ENCODE measurements at regions not wholly inside any gene's neighbourhood (a gene's known extent, or its start where the extent isn't known, plus 50 kb on each side); places are given as distances from the start of the nearest gene placed in this dataset.

DNA sequence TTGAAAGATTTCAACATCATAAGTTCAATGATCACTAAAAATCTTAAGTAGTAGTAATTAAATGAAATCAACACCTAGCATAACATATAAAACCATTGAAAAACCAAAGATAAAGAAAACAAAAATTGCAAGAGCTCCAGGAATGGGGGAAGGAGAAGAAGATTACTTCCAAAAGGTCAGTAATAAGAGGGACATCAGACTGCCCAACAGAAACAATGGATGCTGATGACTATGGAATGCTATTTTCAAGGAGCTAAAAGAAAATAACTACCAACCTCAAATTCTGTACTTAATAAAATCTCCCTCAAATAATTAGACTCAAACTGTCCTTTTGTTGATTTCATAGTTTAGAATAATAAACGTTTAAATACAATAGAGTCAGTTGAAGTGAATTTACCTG, 314.5 kb upstream of the LMO3 start:
- ChIA-PET CTCF (no interaction called here), POLR2A (no interaction called here)
- no peak overlapping the region for H3K4me3 Mint-ChIP-seq
- H3K27me3 Mint-ChIP-seq (ENCODE audit: low read depth), result no peaks in the 10 kb centered on the region
- no peak overlapping the region for H3K27ac Mint-ChIP-seq
- DNase-seq (ENCODE audit: low spot score), result no peak
- peaks cover 15% of the 10 kb centered on the region for H3K36me3 Mint-ChIP-seq
- TF ChIP-seq CREM (CRISPR knock-in tag; IDR thresholded peaks at IDR 0.05) (no peak), FOXK1 (CRISPR knock-in tag; IDR thresholded peaks at IDR 0.05) (no peak), ZNF317 (CRISPR knock-in tag; IDR thresholded peaks at IDR 0.05; ENCODE audit: borderline replicate concordance, low read depth) (peak; percentile 99), IRF2 (CRISPR knock-in tag; IDR thresholded peaks at IDR 0.05; ENCODE audit: borderline replicate concordance, low read depth) (no peak)
- no peak for ATAC-seq
- H3K4me1 Mint-ChIP-seq, result no peaks in the 10 kb centered on the region
- H3K9me3 Mint-ChIP-seq, result peaks cover 59% of the 10 kb centered on the region

DNA sequence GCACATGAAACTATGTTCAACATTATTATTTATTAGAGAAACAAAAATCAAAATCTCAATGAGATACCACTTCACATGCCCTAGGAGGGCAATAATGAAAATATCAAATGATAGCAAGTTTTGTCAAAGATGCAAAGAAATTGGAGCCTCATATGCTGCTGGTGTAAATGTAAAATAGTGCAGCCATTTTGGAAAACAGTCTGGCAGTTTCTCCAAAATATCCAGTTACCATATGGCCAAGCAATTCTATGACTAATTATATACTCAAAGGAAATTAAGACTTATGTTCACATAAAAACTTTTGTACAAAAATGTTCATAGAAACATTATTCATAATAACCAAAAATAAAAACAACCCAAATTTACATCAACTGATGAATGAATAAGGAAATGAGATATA, 313.6 kb upstream of the LMO3 start:
- ChIA-PET POLR2A (no interaction called here), CTCF (no interaction called here)
- Mint-ChIP-seq H3K27ac (no peak overlapping the region), H3K4me3 (no peak overlapping the region), H3K36me3 (peaks cover 15% of the 10 kb centered on the region), H3K27me3 (ENCODE audit: low read depth) (no peaks in the 10 kb centered on the region), H3K4me1 (no peaks in the 10 kb centered on the region), H3K9me3 (peaks cover 53% of the 10 kb centered on the region)
- DNase-seq (ENCODE audit: low spot score) (no peak), ATAC-seq (no peak)
- TF ChIP-seq ESRRA (CRISPR knock-in tag; IDR thresholded peaks at IDR 0.05; ENCODE audit: borderline replicate concordance), result no peak
- TF ChIP-seq, protein P1, sequence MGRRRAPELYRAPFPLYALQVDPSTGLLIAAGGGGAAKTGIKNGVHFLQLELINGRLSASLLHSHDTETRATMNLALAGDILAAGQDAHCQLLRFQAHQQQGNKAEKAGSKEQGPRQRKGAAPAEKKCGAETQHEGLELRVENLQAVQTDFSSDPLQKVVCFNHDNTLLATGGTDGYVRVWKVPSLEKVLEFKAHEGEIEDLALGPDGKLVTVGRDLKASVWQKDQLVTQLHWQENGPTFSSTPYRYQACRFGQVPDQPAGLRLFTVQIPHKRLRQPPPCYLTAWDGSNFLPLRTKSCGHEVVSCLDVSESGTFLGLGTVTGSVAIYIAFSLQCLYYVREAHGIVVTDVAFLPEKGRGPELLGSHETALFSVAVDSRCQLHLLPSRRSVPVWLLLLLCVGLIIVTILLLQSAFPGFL (CRISPR knock-in tag; IDR thresholded peaks at IDR 0.05; ENCODE audit: borderline replicate concordance), result no peak
- no peak for TF ChIP-seq OVOL2 (CRISPR knock-in tag; IDR thresholded peaks at IDR 0.05; ENCODE audit: borderline replicate concordance)
- no peak for TF ChIP-seq MXD4 (CRISPR knock-in tag; IDR thresholded peaks at IDR 0.05; ENCODE audit: borderline replicate concordance)
- TF ChIP-seq, protein P2, sequence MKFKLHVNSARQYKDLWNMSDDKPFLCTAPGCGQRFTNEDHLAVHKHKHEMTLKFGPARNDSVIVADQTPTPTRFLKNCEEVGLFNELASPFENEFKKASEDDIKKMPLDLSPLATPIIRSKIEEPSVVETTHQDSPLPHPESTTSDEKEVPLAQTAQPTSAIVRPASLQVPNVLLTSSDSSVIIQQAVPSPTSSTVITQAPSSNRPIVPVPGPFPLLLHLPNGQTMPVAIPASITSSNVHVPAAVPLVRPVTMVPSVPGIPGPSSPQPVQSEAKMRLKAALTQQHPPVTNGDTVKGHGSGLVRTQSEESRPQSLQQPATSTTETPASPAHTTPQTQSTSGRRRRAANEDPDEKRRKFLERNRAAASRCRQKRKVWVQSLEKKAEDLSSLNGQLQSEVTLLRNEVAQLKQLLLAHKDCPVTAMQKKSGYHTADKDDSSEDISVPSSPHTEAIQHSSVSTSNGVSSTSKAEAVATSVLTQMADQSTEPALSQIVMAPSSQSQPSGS (CRISPR knock-in tag; IDR thresholded peaks at IDR 0.05; ENCODE audit: borderline replicate concordance, low read depth), result no peak
- TF ChIP-seq CBFB (CRISPR knock-in tag; IDR thresholded peaks at IDR 0.05; ENCODE audit: low read depth), result no peak
- no peak for TF ChIP-seq JAZF1 (CRISPR knock-in tag; IDR thresholded peaks at IDR 0.05)
- no peak for TF ChIP-seq FOXJ3 (CRISPR knock-in tag; IDR thresholded peaks at IDR 0.05; ENCODE audit: borderline replicate concordance)
- no peak for TF ChIP-seq ZNF232 (CRISPR knock-in tag; IDR thresholded peaks at IDR 0.05)
- TF ChIP-seq NFATC4 (CRISPR knock-in tag; IDR thresholded peaks at IDR 0.05), result no peak
- no peak for TF ChIP-seq ZBTB21 (CRISPR knock-in tag; IDR thresholded peaks at IDR 0.05; ENCODE audit: borderline replicate concordance)
- TF ChIP-seq, protein P3, sequence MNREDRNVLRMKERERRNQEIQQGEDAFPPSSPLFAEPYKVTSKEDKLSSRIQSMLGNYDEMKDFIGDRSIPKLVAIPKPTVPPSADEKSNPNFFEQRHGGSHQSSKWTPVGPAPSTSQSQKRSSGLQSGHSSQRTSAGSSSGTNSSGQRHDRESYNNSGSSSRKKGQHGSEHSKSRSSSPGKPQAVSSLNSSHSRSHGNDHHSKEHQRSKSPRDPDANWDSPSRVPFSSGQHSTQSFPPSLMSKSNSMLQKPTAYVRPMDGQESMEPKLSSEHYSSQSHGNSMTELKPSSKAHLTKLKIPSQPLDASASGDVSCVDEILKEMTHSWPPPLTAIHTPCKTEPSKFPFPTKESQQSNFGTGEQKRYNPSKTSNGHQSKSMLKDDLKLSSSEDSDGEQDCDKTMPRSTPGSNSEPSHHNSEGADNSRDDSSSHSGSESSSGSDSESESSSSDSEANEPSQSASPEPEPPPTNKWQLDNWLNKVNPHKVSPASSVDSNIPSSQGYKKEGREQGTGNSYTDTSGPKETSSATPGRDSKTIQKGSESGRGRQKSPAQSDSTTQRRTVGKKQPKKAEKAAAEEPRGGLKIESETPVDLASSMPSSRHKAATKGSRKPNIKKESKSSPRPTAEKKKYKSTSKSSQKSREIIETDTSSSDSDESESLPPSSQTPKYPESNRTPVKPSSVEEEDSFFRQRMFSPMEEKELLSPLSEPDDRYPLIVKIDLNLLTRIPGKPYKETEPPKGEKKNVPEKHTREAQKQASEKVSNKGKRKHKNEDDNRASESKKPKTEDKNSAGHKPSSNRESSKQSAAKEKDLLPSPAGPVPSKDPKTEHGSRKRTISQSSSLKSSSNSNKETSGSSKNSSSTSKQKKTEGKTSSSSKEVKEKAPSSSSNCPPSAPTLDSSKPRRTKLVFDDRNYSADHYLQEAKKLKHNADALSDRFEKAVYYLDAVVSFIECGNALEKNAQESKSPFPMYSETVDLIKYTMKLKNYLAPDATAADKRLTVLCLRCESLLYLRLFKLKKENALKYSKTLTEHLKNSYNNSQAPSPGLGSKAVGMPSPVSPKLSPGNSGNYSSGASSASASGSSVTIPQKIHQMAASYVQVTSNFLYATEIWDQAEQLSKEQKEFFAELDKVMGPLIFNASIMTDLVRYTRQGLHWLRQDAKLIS (CRISPR knock-in tag; IDR thresholded peaks at IDR 0.05; ENCODE audit: borderline replicate concordance), result no peak

DNA sequence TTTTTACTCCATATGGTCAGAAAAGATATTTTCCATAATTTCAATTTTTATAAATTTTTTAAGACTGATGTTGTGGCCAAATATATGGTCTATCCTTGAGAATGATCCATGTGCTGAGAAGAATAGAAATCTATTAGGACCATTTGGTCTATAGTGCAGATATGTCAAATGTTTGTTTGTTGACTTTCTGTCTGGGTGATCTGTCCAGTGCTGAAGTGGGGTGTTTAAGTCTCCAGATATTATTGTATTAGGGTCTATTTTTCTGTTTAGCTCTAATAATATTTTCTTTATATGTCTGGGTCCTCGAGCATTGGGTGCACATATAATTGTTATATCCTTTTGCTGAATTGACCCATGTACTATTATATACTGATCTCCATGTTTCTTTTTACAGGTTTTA, 308.9 kb upstream of the LMO3 start:
- H3K36me3 Mint-ChIP-seq, result peaks cover 6% of the 10 kb centered on the region
- POLR2A ChIA-PET, result no interaction called here
- CTCF ChIA-PET, result no interaction called here
- peaks cover 28% of the 10 kb centered on the region for H3K9me3 Mint-ChIP-seq
- H3K27me3 Mint-ChIP-seq (ENCODE audit: low read depth), result no peaks in the 10 kb centered on the region
- no peaks in the 10 kb centered on the region for H3K4me1 Mint-ChIP-seq
- DNase-seq (ENCODE audit: low spot score) (no peak), ATAC-seq (no peak)
- H3K27ac Mint-ChIP-seq, result no peak overlapping the region
- H3K4me3 Mint-ChIP-seq, result no peak overlapping the region
- TF ChIP-seq ELF4 (CRISPR knock-in tag; IDR thresholded peaks at IDR 0.05; ENCODE audit: low read depth) (no peak), TP53 (CRISPR knock-in tag; IDR thresholded peaks at IDR 0.05) (no peak), FOXP1 (CRISPR knock-in tag; IDR thresholded peaks at IDR 0.05; ENCODE audit: borderline replicate concordance) (no peak), SMAD3 (CRISPR knock-in tag; IDR thresholded peaks at IDR 0.05; ENCODE audit: borderline replicate concordance) (no peak), CREM (CRISPR knock-in tag; IDR thresholded peaks at IDR 0.05) (no peak), EMX1 (CRISPR knock-in tag; IDR thresholded peaks at IDR 0.05) (no peak)
- TF ChIP-seq, protein P4, sequence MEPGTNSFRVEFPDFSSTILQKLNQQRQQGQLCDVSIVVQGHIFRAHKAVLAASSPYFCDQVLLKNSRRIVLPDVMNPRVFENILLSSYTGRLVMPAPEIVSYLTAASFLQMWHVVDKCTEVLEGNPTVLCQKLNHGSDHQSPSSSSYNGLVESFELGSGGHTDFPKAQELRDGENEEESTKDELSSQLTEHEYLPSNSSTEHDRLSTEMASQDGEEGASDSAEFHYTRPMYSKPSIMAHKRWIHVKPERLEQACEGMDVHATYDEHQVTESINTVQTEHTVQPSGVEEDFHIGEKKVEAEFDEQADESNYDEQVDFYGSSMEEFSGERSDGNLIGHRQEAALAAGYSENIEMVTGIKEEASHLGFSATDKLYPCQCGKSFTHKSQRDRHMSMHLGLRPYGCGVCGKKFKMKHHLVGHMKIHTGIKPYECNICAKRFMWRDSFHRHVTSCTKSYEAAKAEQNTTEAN (CRISPR knock-in tag; IDR thresholded peaks at IDR 0.05), result no peak
- TF ChIP-seq, protein P5, sequence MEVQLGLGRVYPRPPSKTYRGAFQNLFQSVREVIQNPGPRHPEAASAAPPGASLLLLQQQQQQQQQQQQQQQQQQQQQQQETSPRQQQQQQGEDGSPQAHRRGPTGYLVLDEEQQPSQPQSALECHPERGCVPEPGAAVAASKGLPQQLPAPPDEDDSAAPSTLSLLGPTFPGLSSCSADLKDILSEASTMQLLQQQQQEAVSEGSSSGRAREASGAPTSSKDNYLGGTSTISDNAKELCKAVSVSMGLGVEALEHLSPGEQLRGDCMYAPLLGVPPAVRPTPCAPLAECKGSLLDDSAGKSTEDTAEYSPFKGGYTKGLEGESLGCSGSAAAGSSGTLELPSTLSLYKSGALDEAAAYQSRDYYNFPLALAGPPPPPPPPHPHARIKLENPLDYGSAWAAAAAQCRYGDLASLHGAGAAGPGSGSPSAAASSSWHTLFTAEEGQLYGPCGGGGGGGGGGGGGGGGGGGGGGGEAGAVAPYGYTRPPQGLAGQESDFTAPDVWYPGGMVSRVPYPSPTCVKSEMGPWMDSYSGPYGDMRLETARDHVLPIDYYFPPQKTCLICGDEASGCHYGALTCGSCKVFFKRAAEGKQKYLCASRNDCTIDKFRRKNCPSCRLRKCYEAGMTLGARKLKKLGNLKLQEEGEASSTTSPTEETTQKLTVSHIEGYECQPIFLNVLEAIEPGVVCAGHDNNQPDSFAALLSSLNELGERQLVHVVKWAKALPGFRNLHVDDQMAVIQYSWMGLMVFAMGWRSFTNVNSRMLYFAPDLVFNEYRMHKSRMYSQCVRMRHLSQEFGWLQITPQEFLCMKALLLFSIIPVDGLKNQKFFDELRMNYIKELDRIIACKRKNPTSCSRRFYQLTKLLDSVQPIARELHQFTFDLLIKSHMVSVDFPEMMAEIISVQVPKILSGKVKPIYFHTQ (CRISPR knock-in tag; IDR thresholded peaks at IDR 0.05), result no peak
- TF ChIP-seq, protein P6, sequence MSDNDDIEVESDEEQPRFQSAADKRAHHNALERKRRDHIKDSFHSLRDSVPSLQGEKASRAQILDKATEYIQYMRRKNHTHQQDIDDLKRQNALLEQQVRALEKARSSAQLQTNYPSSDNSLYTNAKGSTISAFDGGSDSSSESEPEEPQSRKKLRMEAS (CRISPR knock-in tag; IDR thresholded peaks at IDR 0.05), result no peak
